Cardiac fibroblast (primary cell): ENCODE measurements at regions not wholly inside any gene's neighbourhood (a gene's known extent, or its start where the extent isn't known, plus 50 kb on each side); places are given as distances from the start of the nearest gene placed in this dataset.

Experiments
- DNase-seq, 2 donors: peaks; one replicate each; pipeline versions ENCODE4 v3.0.0 to v3.0.0-alpha.2; 2010; ENCODE audit warnings: low read depth in 2 of 2
- H3K4me3 ChIP-seq, 2 donors: replicated peaks in 1 of 2; 1 replicate in 1 of 2; 2 replicates in 1 of 2; pipeline ENCODE4 v1.5.1; 2011; ENCODE audit warnings: low read depth in 2 of 2, low read length in 2 of 2, mild to moderate bottlenecking in 2 of 2, moderate library complexity in 1 of 2
- TF ChIP-seq, protein P1 (sequence below): IDR thresholded peaks from one replicate; pipeline ENCODE4 v1.5.1; 2011; ENCODE audit warnings: low read depth, mild to moderate bottlenecking, low read length, inconsistent platforms

DNA sequence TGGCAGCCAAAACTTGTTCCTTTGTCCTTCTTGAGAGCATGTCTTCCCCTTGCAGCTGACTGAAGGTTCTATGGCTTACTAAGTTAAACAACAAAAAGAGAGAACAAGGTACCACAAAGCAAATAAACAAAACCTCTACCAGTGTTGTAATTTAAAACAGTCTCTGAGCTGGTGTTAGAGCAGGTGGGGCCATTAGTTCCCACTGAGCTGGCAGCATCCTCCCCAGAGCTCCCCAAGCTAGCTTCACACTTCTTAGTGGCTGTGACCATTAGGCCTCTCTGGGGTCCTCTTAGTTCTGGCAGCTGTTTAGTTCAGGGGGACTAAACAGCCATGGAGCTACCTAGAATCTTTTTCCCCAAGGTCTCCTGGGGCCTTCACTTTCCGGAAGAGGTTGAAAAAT is 128.6 kb upstream of the ELL2 start:
- no peak overlapping the region for H3K4me3 ChIP-seq
- no peak for DNase-seq
- TF ChIP-seq, protein P1, sequence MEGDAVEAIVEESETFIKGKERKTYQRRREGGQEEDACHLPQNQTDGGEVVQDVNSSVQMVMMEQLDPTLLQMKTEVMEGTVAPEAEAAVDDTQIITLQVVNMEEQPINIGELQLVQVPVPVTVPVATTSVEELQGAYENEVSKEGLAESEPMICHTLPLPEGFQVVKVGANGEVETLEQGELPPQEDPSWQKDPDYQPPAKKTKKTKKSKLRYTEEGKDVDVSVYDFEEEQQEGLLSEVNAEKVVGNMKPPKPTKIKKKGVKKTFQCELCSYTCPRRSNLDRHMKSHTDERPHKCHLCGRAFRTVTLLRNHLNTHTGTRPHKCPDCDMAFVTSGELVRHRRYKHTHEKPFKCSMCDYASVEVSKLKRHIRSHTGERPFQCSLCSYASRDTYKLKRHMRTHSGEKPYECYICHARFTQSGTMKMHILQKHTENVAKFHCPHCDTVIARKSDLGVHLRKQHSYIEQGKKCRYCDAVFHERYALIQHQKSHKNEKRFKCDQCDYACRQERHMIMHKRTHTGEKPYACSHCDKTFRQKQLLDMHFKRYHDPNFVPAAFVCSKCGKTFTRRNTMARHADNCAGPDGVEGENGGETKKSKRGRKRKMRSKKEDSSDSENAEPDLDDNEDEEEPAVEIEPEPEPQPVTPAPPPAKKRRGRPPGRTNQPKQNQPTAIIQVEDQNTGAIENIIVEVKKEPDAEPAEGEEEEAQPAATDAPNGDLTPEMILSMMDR, result no peak

DNA sequence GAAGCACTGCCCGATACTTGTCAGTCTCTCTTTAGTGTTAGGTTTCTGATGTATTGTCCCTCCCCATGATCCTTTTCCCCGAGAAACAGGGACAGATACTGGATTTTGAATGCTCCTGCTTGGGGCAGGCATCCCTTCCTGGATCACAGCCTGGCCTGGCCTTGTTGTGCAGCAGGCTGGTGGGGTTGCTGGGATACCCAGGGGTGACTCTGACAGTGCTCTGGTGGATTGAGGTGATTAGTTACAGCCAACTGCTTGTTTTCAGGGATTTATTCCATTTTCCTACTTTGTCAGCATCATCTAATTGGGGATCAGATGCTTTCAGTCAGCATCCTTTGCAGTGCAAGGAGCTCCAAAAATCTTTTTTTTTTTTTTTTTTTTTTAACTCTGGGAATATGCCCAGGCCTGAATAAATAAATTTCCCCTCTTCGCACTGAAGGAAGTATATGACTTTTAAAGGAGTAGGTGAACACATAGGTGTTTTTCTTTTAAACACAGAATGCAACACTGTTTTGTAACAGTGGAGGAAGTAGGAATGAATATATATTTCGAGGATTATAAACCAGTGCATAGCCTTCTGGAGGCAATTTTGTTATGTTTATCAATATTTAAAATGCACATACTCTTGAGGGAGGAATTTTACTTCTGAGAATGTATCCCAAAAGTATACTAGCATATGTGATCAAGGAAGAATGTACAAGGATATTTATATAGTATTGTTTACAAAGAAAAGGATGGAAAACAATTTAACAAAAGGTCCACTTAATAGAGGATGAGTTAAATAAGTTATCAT is 127.3 kb upstream of the ELL2 start:
- TF ChIP-seq, protein P1, result no peak
- no peak overlapping the region for H3K4me3 ChIP-seq
- DNase-seq, result no peak

- TF ChIP-seq, protein P1, result no peak
- no peak for DNase-seq
- H3K4me3 ChIP-seq, result no peak overlapping the region
These were observed 126.3 kb upstream of the ELL2 start for GRCh38 chr5:96087939-96088338.

- TF ChIP-seq, protein P1, result no peak
- no peak for DNase-seq
These were observed 123.3 kb upstream of the ELL2 start for GRCh38 chr5:96084874-96085506.

DNA sequence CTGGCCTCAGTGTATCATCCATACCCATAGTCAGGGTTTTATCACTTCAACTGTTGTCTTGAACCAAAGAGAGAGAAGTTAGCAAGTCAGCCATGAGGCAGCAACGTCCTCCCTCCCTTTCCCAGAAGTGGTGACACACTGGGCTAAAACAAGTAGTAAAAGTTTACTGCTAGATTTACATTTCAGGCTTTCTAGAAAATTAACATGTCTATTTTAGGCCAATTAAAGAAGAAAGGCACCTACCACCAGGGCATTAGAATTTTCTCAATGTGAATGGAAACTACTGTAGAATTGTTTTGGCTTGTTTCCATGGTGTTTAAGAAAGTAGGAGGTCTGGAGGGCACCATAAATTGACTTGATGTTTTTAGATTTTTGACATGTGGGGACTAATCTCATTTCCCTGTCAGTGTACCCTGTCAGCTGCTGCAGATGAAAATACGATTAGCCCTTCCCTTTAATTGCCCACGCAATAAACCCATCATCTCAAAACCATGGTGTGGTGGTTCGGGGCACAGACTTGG is 121.8 kb upstream of the ELL2 start:
- DNase-seq, result no peak
- H3K4me3 ChIP-seq, result no peak overlapping the region
- TF ChIP-seq, protein P1, result no peak

More at GRCh38 chr5:96084874-96085506, 123.3 kb upstream of the ELL2 start:
- H3K4me3 ChIP-seq, result no peak overlapping the region

DNA sequence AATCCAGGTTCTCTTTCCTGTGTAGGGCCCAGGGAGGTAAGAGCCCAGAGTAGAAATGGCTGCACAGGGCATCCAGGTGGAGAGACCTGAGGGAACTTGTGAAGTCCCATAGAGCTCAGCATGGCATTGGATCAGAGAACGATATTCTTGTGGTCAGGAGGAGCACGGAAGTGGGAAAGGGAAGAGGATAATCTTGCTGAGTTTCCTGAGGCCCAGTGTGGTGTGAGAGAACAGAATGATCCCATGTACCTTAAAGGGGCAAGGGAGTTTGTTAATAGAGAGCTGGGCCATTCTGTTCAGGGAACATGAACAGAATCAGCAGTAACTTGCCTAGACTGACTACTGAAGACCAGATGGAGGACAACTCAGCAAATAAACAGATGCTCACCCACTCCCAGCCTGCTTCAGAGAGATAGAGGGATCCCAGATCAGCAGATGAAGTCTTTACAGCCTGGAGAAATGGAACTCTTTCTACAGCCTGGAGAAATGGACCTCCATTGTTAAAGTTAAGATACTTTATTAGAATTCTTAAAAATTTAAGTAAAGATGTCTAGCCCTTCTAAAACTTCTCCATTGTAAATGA is 119.7 kb upstream of the ELL2 start:
- peak; percentile 37 to 40 for DNase-seq
- no peak overlapping the region for H3K4me3 ChIP-seq
- TF ChIP-seq, protein P1, result no peak
